ENCODE measurements at regions not wholly inside any gene's neighbourhood (a gene's known extent, or its start where the extent isn't known, plus 50 kb on each side); places are given as distances from the start of the nearest gene placed in this dataset.

DNA sequence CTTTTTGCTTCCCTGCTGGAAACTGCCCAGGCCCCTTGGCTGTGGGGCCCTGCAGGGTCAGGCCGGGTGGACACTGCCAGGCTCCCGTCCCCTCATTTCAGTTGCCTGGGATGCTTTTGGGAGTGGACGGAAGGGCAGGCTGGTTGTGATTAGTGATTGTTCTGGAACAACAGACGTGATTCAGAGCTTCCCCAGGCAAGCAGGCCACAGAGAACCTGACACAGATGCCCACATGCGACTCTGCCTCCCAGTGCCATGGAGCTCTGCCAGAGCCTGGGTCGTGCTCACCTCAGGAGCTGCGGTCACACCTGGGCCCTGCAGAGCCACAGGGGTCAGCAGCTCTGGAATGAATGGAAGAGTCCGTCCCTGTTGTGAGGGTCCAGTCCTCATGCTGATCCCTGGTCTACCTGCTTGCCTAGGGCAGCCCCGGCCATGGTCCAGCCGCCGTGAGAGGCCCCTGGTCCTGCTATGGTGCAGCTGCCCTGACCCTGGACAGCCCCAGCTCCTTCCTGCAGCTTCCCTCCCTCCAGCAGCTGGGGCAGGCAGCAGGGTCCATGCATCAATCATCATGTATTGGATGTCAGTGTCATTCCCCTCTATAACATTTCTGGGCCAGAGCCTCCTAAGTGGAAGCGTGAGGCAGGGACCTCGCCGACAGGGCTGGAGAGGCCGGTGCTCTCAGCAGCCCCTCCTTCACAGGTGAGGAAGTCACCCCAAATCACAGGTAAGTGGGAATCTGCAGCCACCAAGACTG, 518.6 kb upstream of the MYT1L start:
- no peak for TF ChIP-seq EZH2 (IDR thresholded peaks at IDR 0.05; ENCODE audit: borderline replicate concordance, low read length)
- TF ChIP-seq, protein P1, sequence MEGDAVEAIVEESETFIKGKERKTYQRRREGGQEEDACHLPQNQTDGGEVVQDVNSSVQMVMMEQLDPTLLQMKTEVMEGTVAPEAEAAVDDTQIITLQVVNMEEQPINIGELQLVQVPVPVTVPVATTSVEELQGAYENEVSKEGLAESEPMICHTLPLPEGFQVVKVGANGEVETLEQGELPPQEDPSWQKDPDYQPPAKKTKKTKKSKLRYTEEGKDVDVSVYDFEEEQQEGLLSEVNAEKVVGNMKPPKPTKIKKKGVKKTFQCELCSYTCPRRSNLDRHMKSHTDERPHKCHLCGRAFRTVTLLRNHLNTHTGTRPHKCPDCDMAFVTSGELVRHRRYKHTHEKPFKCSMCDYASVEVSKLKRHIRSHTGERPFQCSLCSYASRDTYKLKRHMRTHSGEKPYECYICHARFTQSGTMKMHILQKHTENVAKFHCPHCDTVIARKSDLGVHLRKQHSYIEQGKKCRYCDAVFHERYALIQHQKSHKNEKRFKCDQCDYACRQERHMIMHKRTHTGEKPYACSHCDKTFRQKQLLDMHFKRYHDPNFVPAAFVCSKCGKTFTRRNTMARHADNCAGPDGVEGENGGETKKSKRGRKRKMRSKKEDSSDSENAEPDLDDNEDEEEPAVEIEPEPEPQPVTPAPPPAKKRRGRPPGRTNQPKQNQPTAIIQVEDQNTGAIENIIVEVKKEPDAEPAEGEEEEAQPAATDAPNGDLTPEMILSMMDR (IDR thresholded peaks at IDR 0.05; ENCODE audit: low read length): no peak
